Gastroesophageal sphincter (tissue), 4 donors: ENCODE measurements at regions not wholly inside any gene's neighbourhood (a gene's known extent, or its start where the extent isn't known, plus 50 kb on each side); places are given as distances from the start of the nearest gene placed in this dataset.

Experiments
- ATAC-seq: fragments of 150-250 bp; one replicate; pipeline ENCODE4 v1.9.1; 2016; ENCODE audit warnings: mild to moderate bottlenecking, moderate library complexity
- H3K27ac ChIP-seq, 4 donors: fragments of 200-600 bp; sonication (generic) in 3 of 4; 1 replicate in 3 of 4; 2 replicates in 1 of 4; pipeline ENCODE4 v1.5.1; 2016 to 2019
- H3K27me3 ChIP-seq: fragments of 200-600 bp; sonication (generic); one replicate; pipeline ENCODE4 v1.5.1; 2019
- H3K36me3 ChIP-seq, 2 donors: fragments of 200-600 bp; sonication (generic); one replicate each; pipeline ENCODE4 v1.5.1; 2019; ENCODE audit warnings: control low read depth in 1 of 2
- H3K4me1 ChIP-seq, 3 donors: fragments of 200-600 bp; sonication (generic); 1 replicate in 2 of 3; 2 replicates in 1 of 3; pipeline ENCODE4 v1.5.1; 2016 to 2019; ENCODE audit warnings: control low read depth in 2 of 3
- H3K4me3 ChIP-seq, 2 donors: fragments of 200-600 bp; sonication (generic); one replicate each; pipeline ENCODE4 v1.5.1; 2019; ENCODE audit warnings: mild to moderate bottlenecking in 1 of 2, moderate library complexity in 1 of 2
- H3K9me3 ChIP-seq, 3 donors: fragments of 200-600 bp; sonication (generic); one replicate each; pipeline ENCODE4 v1.5.1; 2017 to 2019; ENCODE audit warnings: control low read depth in 2 of 3
- CTCF ChIP-seq, 4 experiments: fragments of 200-600 bp in 2 of 4; fragments of 450-650 bp in 2 of 4; sonication (generic) in 1 of 4; IDR thresholded peaks; one replicate each; pipeline ENCODE4 v1.5.1; 2017 to 2019; ENCODE audit warnings: antibody characterized with exemption in 4 of 4, mild to moderate bottlenecking in 2 of 4, moderate library complexity in 2 of 4
- EP300 ChIP-seq: sonication (generic); formaldehyde crosslinking; IDR thresholded peaks from one replicate; pipeline ENCODE4 v1.6.1; 2017; ENCODE audit warnings: antibody characterized with exemption, mild to moderate bottlenecking
- POLR2A ChIP-seq, 2 donors: fragments of 450-650 bp; IDR thresholded peaks; one replicate each; pipeline ENCODE4 v1.6.1; 2017; ENCODE audit warnings: antibody characterized with exemption in 2 of 2, mild to moderate bottlenecking in 2 of 2, moderate library complexity in 1 of 2
- POLR2AphosphoS5 ChIP-seq: sonication (generic); formaldehyde crosslinking; IDR thresholded peaks from one replicate; pipeline ENCODE4 v1.6.1; 2017; ENCODE audit warnings: antibody characterized with exemption
- WGBS, 2 donors: methylation state at CpG; one replicate each; pipeline ENCODE4 v1.1.5; 2018; ENCODE audit warnings: low coverage in 1 of 2; 5-methylcytosine and 5-hydroxymethylcytosine counted together

- H3K4me3 ChIP-seq, result no peak overlapping the region
- no peak overlapping the region for H3K27ac ChIP-seq
- no peaks in the 10 kb centered on the region for H3K9me3 ChIP-seq
- WGBS, 2 donors, result 83% methylated on average over 4 of the region's 4 CpGs
- no peak for TF ChIP-seq CTCF (IDR thresholded peaks at IDR 0.05)
- TF ChIP-seq POLR2A (IDR thresholded peaks at IDR 0.05), result no peak
- TF ChIP-seq EP300, result no peak
- H3K4me1 ChIP-seq, result no peaks in the 10 kb centered on the region
- ATAC-seq, result no peak
- H3K27me3 ChIP-seq, result peaks cover 3% of the 10 kb centered on the region
- H3K36me3 ChIP-seq, result no peaks in the 10 kb centered on the region
Measured at GRCh38 chr5:8059337-8059736, 190.4 kb downstream of the MTRR start.

DNA sequence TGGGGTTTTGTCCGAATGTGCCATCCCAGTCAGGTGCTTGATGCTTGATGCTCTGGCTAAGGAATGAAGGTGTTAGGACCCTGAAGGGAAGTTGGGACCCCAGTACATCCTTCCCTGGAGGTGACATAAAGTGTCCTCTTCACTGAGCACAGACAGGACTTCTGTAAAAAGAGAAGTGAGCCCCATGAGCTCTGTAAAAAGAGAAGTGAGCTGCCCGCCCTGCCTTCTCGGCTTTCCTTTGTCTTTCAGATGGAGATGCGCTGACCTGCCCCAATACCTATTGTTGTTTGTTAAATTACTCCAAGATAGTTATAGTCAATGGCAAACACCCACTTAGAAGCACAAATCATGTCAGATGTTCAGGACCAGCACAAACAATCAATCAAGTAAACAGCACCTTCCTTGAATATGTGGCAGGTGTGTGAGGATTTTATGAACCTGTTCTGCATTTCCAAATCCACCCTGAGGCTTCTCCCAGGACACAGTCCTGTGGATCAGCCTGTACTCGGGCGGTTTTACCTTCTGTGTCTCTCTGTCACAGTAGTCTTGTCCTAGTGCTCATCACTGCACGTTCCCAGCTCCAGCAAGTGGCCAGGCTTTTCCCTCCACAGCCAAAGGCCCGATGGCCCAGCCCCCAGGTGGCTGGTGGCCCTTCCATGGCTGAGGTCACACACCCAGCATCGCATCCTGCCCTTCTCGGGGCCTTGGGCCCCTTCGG is 191.4 kb downstream of the MTRR start:
- peaks cover 3% of the 10 kb centered on the region for H3K27me3 ChIP-seq
- H3K4me1 ChIP-seq, result no peaks in the 10 kb centered on the region
- H3K27ac ChIP-seq, result no peak overlapping the region
- no peak overlapping the region for H3K4me3 ChIP-seq
- TF ChIP-seq POLR2AphosphoS5 (no peak), EP300 (no peak), CTCF (IDR thresholded peaks at IDR 0.05) (no peak), POLR2A (IDR thresholded peaks at IDR 0.05) (no peak)
- H3K9me3 ChIP-seq, result no peaks in the 10 kb centered on the region
- 55 to 94% methylated on average over 3 to 8 of the region's 11 CpGs for WGBS, 2 donors
- no peaks in the 10 kb centered on the region for H3K36me3 ChIP-seq
- ATAC-seq, result no peak

- Histone ChIP-seq H3K9me3 (no peaks in the 10 kb centered on the region), H3K4me3 (no peak overlapping the region), H3K27ac (no peak overlapping the region), H3K4me1 (no peaks in the 10 kb centered on the region), H3K27me3 (peaks cover 3% of the 10 kb centered on the region), H3K36me3 (no peaks in the 10 kb centered on the region)
- TF ChIP-seq EP300 (no peak), CTCF (IDR thresholded peaks at IDR 0.05) (no peak), POLR2A (IDR thresholded peaks at IDR 0.05) (no peak), POLR2AphosphoS5 (no peak)
- 15 to 50% methylated on average over 1 to 4 of the region's 7 CpGs for WGBS, 2 donors
- ATAC-seq, result no peak
Measured at GRCh38 chr5:8060953-8061429, 192.0 kb downstream of the MTRR start.

DNA sequence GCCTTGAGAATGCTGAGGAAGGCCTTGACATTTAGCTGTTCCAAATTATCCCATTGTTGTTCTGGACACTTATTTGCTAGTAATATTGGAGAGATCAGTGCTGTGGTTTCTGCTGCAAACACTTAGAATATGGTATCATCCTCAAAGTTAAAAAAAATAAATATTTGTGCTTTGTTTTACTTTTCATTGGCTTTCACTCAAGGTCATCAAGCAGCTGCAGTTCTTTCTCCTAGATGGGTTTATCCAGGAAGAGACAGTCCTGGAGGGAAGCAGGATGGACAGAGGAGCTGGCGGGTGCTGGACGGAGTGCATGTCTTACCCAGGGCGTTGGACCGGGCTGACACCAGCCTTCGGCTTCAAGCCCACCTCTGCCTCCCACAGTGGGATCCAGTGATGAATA is 193.6 kb downstream of the MTRR start:
- no peak for ATAC-seq
- Histone ChIP-seq H3K27ac (no peak overlapping the region), H3K4me1 (no peaks in the 10 kb centered on the region), H3K4me3 (no peak overlapping the region), H3K27me3 (no peaks in the 10 kb centered on the region), H3K36me3 (no peaks in the 10 kb centered on the region), H3K9me3 (no peaks in the 10 kb centered on the region)
- 82 to 84% methylated on average over 3 to 4 of the region's 5 CpGs for WGBS, 2 donors
- TF ChIP-seq POLR2A (IDR thresholded peaks at IDR 0.05), result no peak
- TF ChIP-seq EP300, result no peak
- no peak for TF ChIP-seq CTCF (IDR thresholded peaks at IDR 0.05)
- no peak for TF ChIP-seq POLR2AphosphoS5

- 63 to 86% methylated on average over 1 of the region's 1 CpG for WGBS, 2 donors
- TF ChIP-seq EP300 (no peak), POLR2A (IDR thresholded peaks at IDR 0.05) (no peak), POLR2AphosphoS5 (no peak), CTCF (IDR thresholded peaks at IDR 0.05) (no peak)
- Histone ChIP-seq H3K36me3 (no peaks in the 10 kb centered on the region), H3K27ac (no peak overlapping the region), H3K4me3 (no peak overlapping the region), H3K27me3 (no peaks in the 10 kb centered on the region), H3K9me3 (no peaks in the 10 kb centered on the region), H3K4me1 (no peaks in the 10 kb centered on the region)
- ATAC-seq, result no peak
Measured at GRCh38 chr5:8068078-8068477, 199.1 kb downstream of the MTRR start.
